Gastroesophageal sphincter (tissue), 4 donors: ENCODE measurements at regions not wholly inside any gene's neighbourhood (a gene's known extent, or its start where the extent isn't known, plus 50 kb on each side); places are given as distances from the start of the nearest gene placed in this dataset.

ENCODE experiments used
- ATAC-seq: fragments of 150-250 bp; one replicate; pipeline ENCODE4 v1.9.1; 2016; ENCODE audit warnings: mild to moderate bottlenecking, moderate library complexity
- H3K27ac ChIP-seq, 4 donors: fragments of 200-600 bp; sonication (generic) in 3 of 4; 1 replicate in 3 of 4; 2 replicates in 1 of 4; pipeline ENCODE4 v1.5.1; 2016 to 2019
- H3K27me3 ChIP-seq: fragments of 200-600 bp; sonication (generic); one replicate; pipeline ENCODE4 v1.5.1; 2019
- H3K36me3 ChIP-seq, 2 donors: fragments of 200-600 bp; sonication (generic); one replicate each; pipeline ENCODE4 v1.5.1; 2019; ENCODE audit warnings: control low read depth in 1 of 2
- H3K4me1 ChIP-seq, 3 donors: fragments of 200-600 bp; sonication (generic); 1 replicate in 2 of 3; 2 replicates in 1 of 3; pipeline ENCODE4 v1.5.1; 2016 to 2019; ENCODE audit warnings: control low read depth in 2 of 3
- H3K4me3 ChIP-seq, 2 donors: fragments of 200-600 bp; sonication (generic); one replicate each; pipeline ENCODE4 v1.5.1; 2019; ENCODE audit warnings: mild to moderate bottlenecking in 1 of 2, moderate library complexity in 1 of 2
- H3K9me3 ChIP-seq, 3 donors: fragments of 200-600 bp; sonication (generic); one replicate each; pipeline ENCODE4 v1.5.1; 2017 to 2019; ENCODE audit warnings: control low read depth in 2 of 3
- EP300 ChIP-seq: sonication (generic); formaldehyde crosslinking; IDR thresholded peaks from one replicate; pipeline ENCODE4 v1.6.1; 2017; ENCODE audit warnings: antibody characterized with exemption, mild to moderate bottlenecking
- POLR2A ChIP-seq, 2 donors: fragments of 450-650 bp; IDR thresholded peaks; one replicate each; pipeline ENCODE4 v1.6.1; 2017; ENCODE audit warnings: antibody characterized with exemption in 2 of 2, mild to moderate bottlenecking in 2 of 2, moderate library complexity in 1 of 2
- POLR2AphosphoS5 ChIP-seq: sonication (generic); formaldehyde crosslinking; IDR thresholded peaks from one replicate; pipeline ENCODE4 v1.6.1; 2017; ENCODE audit warnings: antibody characterized with exemption
- WGBS, 2 donors: methylation state at CpG; one replicate each; pipeline ENCODE4 v1.1.5; 2018; ENCODE audit warnings: low coverage in 1 of 2; 5-methylcytosine and 5-hydroxymethylcytosine counted together
- small RNA-seq, 4 donors: library from RNA; depleted of rRNA; stranded (forward); fragments of <200 nt; gene quantifications; one replicate each; pipeline ENCODE3, GENCODE V24; 2016
- TF ChIP-seq, protein P1 (sequence below), 4 experiments: fragments of 200-600 bp in 2 of 4; fragments of 450-650 bp in 2 of 4; sonication (generic) in 1 of 4; IDR thresholded peaks; one replicate each; pipeline ENCODE4 v1.5.1; 2017 to 2019; ENCODE audit warnings: antibody characterized with exemption in 4 of 4, mild to moderate bottlenecking in 2 of 4, moderate library complexity in 2 of 4

GRCh38 chr3:8445861-8446260 is 55.8 kb upstream of the LMCD1 start:
- peaks cover 3 to 42% (median 13%) of the 10 kb centered on the region in 3 donors for H3K4me1 ChIP-seq
- no peaks in the 10 kb centered on the region for H3K9me3 ChIP-seq
- ATAC-seq, result no peak
- H3K27ac ChIP-seq, result peak overlapping the region in 2 of 4 donors; percentile 80 to 81
- H3K27me3 ChIP-seq, result no peaks in the 10 kb centered on the region
- H3K36me3 ChIP-seq, result no peaks in the 10 kb centered on the region
- 37 to 57% methylated on average over 1 to 2 of the region's 2 CpGs for WGBS, 2 donors
- no peak overlapping the region for H3K4me3 ChIP-seq
- TF ChIP-seq POLR2A (IDR thresholded peaks at IDR 0.05) (no peak), EP300 (no peak), POLR2AphosphoS5 (no peak)
- TF ChIP-seq, protein P1, sequence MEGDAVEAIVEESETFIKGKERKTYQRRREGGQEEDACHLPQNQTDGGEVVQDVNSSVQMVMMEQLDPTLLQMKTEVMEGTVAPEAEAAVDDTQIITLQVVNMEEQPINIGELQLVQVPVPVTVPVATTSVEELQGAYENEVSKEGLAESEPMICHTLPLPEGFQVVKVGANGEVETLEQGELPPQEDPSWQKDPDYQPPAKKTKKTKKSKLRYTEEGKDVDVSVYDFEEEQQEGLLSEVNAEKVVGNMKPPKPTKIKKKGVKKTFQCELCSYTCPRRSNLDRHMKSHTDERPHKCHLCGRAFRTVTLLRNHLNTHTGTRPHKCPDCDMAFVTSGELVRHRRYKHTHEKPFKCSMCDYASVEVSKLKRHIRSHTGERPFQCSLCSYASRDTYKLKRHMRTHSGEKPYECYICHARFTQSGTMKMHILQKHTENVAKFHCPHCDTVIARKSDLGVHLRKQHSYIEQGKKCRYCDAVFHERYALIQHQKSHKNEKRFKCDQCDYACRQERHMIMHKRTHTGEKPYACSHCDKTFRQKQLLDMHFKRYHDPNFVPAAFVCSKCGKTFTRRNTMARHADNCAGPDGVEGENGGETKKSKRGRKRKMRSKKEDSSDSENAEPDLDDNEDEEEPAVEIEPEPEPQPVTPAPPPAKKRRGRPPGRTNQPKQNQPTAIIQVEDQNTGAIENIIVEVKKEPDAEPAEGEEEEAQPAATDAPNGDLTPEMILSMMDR (IDR thresholded peaks at IDR 0.05), result no peak

GRCh38 chr3:8446845-8447244 is 54.8 kb upstream of the LMCD1 start:
- Histone ChIP-seq H3K4me3 (no peak overlapping the region), H3K36me3 (no peaks in the 10 kb centered on the region), H3K27ac (no peak overlapping the region), H3K9me3 (no peaks in the 10 kb centered on the region), H3K4me1 (peaks cover 3 to 42% (median 13%) of the 10 kb centered on the region in 3 donors), H3K27me3 (no peaks in the 10 kb centered on the region)
- WGBS, 2 donors, result 84% methylated on average over 2 of the region's 2 CpGs; no CpG with 5 or more reads in 1 of the 2 donors
- TF ChIP-seq POLR2AphosphoS5, result no peak
- TF ChIP-seq EP300, result no peak
- TF ChIP-seq, protein P1 (IDR thresholded peaks at IDR 0.05), result no peak
- no peak for TF ChIP-seq POLR2A (IDR thresholded peaks at IDR 0.05)
- ATAC-seq, result no peak

GRCh38 chr3:8450618-8451017 is 51.0 kb upstream of the LMCD1 start:
- Histone ChIP-seq H3K4me1 (peaks cover 0 to 6% (median 0%) of the 10 kb centered on the region in 3 donors), H3K36me3 (no peaks in the 10 kb centered on the region), H3K27ac (no peak overlapping the region), H3K9me3 (no peaks in the 10 kb centered on the region), H3K4me3 (no peak overlapping the region), H3K27me3 (no peaks in the 10 kb centered on the region)
- no peak for ATAC-seq
- TF ChIP-seq POLR2A (IDR thresholded peaks at IDR 0.05), result no peak
- TF ChIP-seq, protein P1 (IDR thresholded peaks at IDR 0.05), result no peak
- TF ChIP-seq EP300, result no peak
- TF ChIP-seq POLR2AphosphoS5, result no peak

GRCh38 chr3:8451696-8452095 is 49.9 kb upstream of the LMCD1 start:
- Histone ChIP-seq H3K27me3 (no peaks in the 10 kb centered on the region), H3K36me3 (no peaks in the 10 kb centered on the region), H3K4me1 (no peaks in the 10 kb centered on the region), H3K4me3 (no peak overlapping the region), H3K27ac (no peak overlapping the region), H3K9me3 (no peaks in the 10 kb centered on the region)
- no peak for ATAC-seq
- no peak for TF ChIP-seq POLR2A (IDR thresholded peaks at IDR 0.05)
- no peak for TF ChIP-seq EP300
- no peak for TF ChIP-seq POLR2AphosphoS5
- TF ChIP-seq, protein P1 (IDR thresholded peaks at IDR 0.05), result no peak
- 71 to 80% methylated on average over 1 to 4 of the region's 4 CpGs for WGBS, 2 donors

Small RNAs in the stretch of these regions (small RNA-seq; reads per million reads assigned to genes)
- 0 reads per million in 4 donors for gene RNU4ATAC17P
